GM23338 (cell line): ENCODE measurements at regions not wholly inside any gene's neighbourhood (a gene's known extent, or its start where the extent isn't known, plus 50 kb on each side); places are given as distances from the start of the nearest gene placed in this dataset.

Source experiments
- ATAC-seq: fragments of 200-7000 bp; cut with Tn5 transposase; 3 replicates; pipeline ENCODE4 v1.9.1; 2020
- DNase-seq: peaks from one replicate; pipeline ENCODE4 v3.0.0-alpha.2; 2015; ENCODE audit warnings: low spot score
- H2AFZ ChIP-seq: fragments of 200-600 bp; sonication (generic); 2 replicates; pipeline ENCODE4 v1.8.0; 2016; ENCODE audit warnings: antibody characterized with exemption, mild to moderate bottlenecking, moderate library complexity
- H3F3A ChIP-seq: fragments of 200-600 bp; sonication (generic); replicated peaks from 2 replicates; pipeline ENCODE4 v1.8.0; 2017; ENCODE audit warnings: antibody characterized with exemption, mixed run types, low read depth
- H3K27ac ChIP-seq: fragments of 200-600 bp; sonication (generic); 2 replicates; pipeline ENCODE4 v1.6.1; 2016; ENCODE audit warnings: low read depth
- H3K27me3 ChIP-seq: fragments of 200-600 bp; sonication (generic); 2 replicates; pipeline ENCODE4 v1.8.0; 2016; ENCODE audit warnings: mild to moderate bottlenecking, mixed run types, moderate library complexity; ENCODE audit not compliant: insufficient read depth
- H3K36me3 ChIP-seq: fragments of 200-600 bp; sonication (generic); 2 replicates; pipeline ENCODE4 v1.8.0; 2016; ENCODE audit warnings: mild to moderate bottlenecking; ENCODE audit not compliant: insufficient read depth
- H3K4me1 ChIP-seq: fragments of 200-600 bp; sonication (generic); 2 replicates; pipeline ENCODE4 v1.8.0; 2016; ENCODE audit warnings: mild to moderate bottlenecking, moderate library complexity; ENCODE audit not compliant: insufficient read depth
- H3K4me2 ChIP-seq: fragments of 200-600 bp; sonication (generic); 2 replicates; pipeline ENCODE4 v1.7.1; 2017; ENCODE audit warnings: mixed run types
- H3K4me3 ChIP-seq: fragments of 200-600 bp; sonication (generic); 2 replicates; pipeline ENCODE4 v1.6.1; 2016; ENCODE audit warnings: mixed run types
- H3K79me2 ChIP-seq: fragments of 200-600 bp; sonication (generic); replicated peaks from 2 replicates; pipeline ENCODE4 v1.8.0; 2017; ENCODE audit warnings: mild to moderate bottlenecking; ENCODE audit not compliant: insufficient read depth
- H3K9me2 ChIP-seq: fragments of 200-600 bp; sonication (generic); 2 replicates; pipeline ENCODE4 v1.8.0; 2017; ENCODE audit not compliant: insufficient read depth
- H4K20me1 ChIP-seq: fragments of 200-600 bp; sonication (generic); replicated peaks from 2 replicates; pipeline ENCODE4 v1.8.0; 2017; ENCODE audit warnings: mild to moderate bottlenecking; ENCODE audit not compliant: insufficient read depth
- H3K27ac Mint-ChIP-seq: 2 replicates; pipeline ENCODE4 v1.8.0; 2020; ENCODE audit warnings: inconsistent platforms, mild to moderate bottlenecking, moderate library complexity, mixed read lengths
- H3K27me3 Mint-ChIP-seq: 3 replicates; pipeline ENCODE4 v1.8.0; 2022; ENCODE audit warnings: low read depth, mild to moderate bottlenecking, moderate library complexity, mixed read lengths, inconsistent platforms; ENCODE audit not compliant: insufficient read depth, poor library complexity
- H3K36me3 Mint-ChIP-seq: 3 replicates; pipeline ENCODE4 v1.8.0; 2021; ENCODE audit warnings: low read depth, mild to moderate bottlenecking, inconsistent platforms, moderate library complexity, mixed read lengths
- H3K4me1 Mint-ChIP-seq: 3 replicates; pipeline ENCODE4 v1.8.0; 2020; ENCODE audit warnings: mild to moderate bottlenecking, inconsistent platforms, mixed read lengths
- H3K4me3 Mint-ChIP-seq: 3 replicates; pipeline ENCODE4 v1.8.0; 2021; ENCODE audit warnings: moderate library complexity, mild to moderate bottlenecking, inconsistent platforms, mixed read lengths
- H3K9me3 Mint-ChIP-seq: 3 replicates; pipeline ENCODE4 v1.8.0; 2020; ENCODE audit warnings: moderate library complexity, mild to moderate bottlenecking, inconsistent platforms, mixed read lengths
- CREB1 ChIP-seq: fragments of 250-450 bp; sonication (Bioruptor Pico); IDR thresholded peaks from 2 replicates; pipeline ENCODE4 v1.5.0; 2020; ENCODE audit warnings: low read depth, mild to moderate bottlenecking, moderate library complexity
- ETS1 ChIP-seq: IDR thresholded peaks from 2 replicates; pipeline ENCODE4 v1.6.1; 2016; ENCODE audit warnings: antibody characterized with exemption
- POLR2AphosphoS5 ChIP-seq: IDR thresholded peaks from 2 replicates; pipeline ENCODE4 v1.6.1; 2016; ENCODE audit warnings: antibody characterized with exemption, low read depth
- ZNF462 ChIP-seq: fragments of 250-450 bp; sonication (Bioruptor Pico); IDR thresholded peaks from 2 replicates; pipeline ENCODE4 v1.5.0; 2020; ENCODE audit warnings: mild to moderate bottlenecking, moderate library complexity

- TF ChIP-seq ZNF462 (CRISPR knock-in tag), result no peak
Measured at GRCh38 chr4:141789716-141790115, 153.3 kb downstream of the IL15 start (continued).

- H3K36me3 Mint-ChIP-seq, result no peaks in the 10 kb centered on the region
- H3K4me2 ChIP-seq, result no peak overlapping the region
- H3K79me2 ChIP-seq, result no peaks in the 10 kb centered on the region
- H3K27ac Mint-ChIP-seq, result no peak overlapping the region
- no peaks in the 10 kb centered on the region for H3K36me3 ChIP-seq
- no peaks in the 10 kb centered on the region for H3K4me1 ChIP-seq
- no peak overlapping the region for H3K27ac ChIP-seq
- H2AFZ ChIP-seq, result no peak overlapping the region
- TF ChIP-seq POLR2AphosphoS5 (no peak), CREB1 (no peak), ETS1 (no peak)
- no peaks in the 10 kb centered on the region for H4K20me1 ChIP-seq
- no peak overlapping the region for H3K4me3 ChIP-seq
- no peaks in the 10 kb centered on the region for H3F3A ChIP-seq
- no peaks in the 10 kb centered on the region; the same call in 2 of the 3 replicates for H3K4me1 Mint-ChIP-seq
- H3K4me3 Mint-ChIP-seq, result no peak overlapping the region
- no peaks in the 10 kb centered on the region; the same call in 1 of the 2 replicates for H3K9me2 ChIP-seq
- H3K27me3 ChIP-seq, result no peaks in the 10 kb centered on the region
- ATAC-seq (no peak), DNase-seq (no peak)
- peaks cover 2% of the 10 kb centered on the region for H3K27me3 Mint-ChIP-seq
- no peaks in the 10 kb centered on the region for H3K9me3 Mint-ChIP-seq
Measured at GRCh38 chr4:141792164-141792563, 155.8 kb downstream of the IL15 start.
